ENCODE measurements at regions not wholly inside any gene's neighbourhood (a gene's known extent, or its start where the extent isn't known, plus 50 kb on each side); places are given as distances from the start of the nearest gene placed in this dataset.

GRCh38 chr1:223487887-223488259, 94.7 kb downstream of the CCDC185 start:
- DNase-seq: no peak

GRCh38 chr1:223489439-223489838, 96.2 kb downstream of the CCDC185 start:
- DNase-seq: no peak

- no peak for DNase-seq
These were observed 97.0 kb downstream of the CCDC185 start for GRCh38 chr1:223490256-223490655.

All from suppressor macrophage treated with lipopolysaccharide for 1 hour (primary cell).